ENCODE measurements at regions not wholly inside any gene's neighbourhood (a gene's known extent, or its start where the extent isn't known, plus 50 kb on each side); places are given as distances from the start of the nearest gene placed in this dataset.
"Not testable (repeated sequence)": the region's sequence is repeated elsewhere in the genome, so short reads cannot be mapped to it uniquely, and the experiment has no call there.

DNA sequence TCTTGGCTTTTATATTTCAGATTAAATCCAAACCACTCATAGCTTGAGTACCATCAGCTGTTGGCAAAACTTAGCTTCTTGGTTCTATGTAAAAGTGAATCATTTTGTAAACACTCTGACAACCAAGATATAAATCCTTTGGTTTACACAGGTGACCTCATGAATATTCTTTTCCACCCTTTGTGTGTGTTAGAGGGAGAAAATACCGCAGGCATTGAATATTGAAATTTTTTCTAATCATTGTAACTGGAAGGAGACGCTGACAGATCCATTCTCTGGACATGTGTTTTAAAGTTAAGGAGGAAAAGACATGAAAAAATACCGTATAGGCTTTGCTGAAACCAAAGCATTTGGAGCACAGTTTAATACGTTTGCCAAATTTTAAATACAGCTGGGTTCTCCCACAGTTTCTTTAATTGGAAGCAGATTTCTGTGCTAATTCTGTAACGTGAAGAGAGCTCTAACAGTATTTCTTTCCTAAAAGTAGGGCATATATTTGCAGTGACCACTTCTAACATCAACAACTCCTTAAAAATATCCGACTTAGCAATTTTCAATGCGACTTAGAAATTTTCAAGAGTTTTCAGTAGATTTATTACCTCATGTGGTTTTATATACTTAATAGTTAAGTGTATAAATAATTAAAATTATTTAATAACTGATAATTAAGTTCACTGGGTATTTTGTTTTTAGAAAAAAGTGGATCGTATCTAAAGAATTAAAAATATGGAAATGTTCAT, 388.2 kb downstream of the USP25 start:
- DNase-seq = peak; percentile 93

DNA sequence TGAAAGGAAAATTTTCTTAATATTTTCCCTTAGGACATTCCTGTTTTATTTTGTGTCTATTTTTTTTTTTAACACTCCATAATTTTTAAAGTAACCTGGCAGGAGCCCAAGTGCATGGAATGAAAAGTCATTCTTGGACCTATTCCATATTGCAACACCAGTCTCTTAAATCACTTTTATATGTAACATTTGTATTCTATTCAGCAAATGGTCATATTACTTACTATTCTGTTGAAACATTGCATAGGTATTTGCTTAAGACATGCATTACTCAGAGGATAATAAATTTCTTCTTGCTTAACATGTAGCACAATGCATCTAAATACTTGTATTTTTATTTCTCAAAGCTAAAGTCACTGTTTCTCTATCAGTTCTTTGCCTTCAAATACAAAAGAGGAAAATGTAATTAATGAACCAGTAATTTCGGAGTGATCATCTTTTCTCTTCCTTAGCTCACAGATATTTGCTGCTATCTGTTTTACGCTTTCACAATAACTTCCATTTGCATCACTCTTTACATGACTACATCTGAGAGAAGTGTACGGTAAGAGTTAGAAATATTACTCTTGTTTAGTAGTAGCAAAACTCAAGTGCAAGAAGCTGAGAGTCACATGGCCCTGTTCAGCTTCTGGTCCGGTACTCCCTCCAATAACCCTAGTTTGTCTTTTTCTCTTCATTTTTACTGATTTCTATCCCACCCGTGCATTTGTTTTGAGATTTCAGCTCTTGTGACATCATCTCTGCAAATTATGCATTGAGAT, 394.8 kb downstream of the USP25 start:
- DNase-seq = peak; percentile 81

- DNase-seq = peak; percentile 11
Measured at GRCh38 chr21:16125274-16125673, 395.5 kb downstream of the USP25 start.

- DNase-seq = not testable (repeated sequence)
Measured at GRCh38 chr21:16132453-16132852, 402.7 kb downstream of the USP25 start.

DNA sequence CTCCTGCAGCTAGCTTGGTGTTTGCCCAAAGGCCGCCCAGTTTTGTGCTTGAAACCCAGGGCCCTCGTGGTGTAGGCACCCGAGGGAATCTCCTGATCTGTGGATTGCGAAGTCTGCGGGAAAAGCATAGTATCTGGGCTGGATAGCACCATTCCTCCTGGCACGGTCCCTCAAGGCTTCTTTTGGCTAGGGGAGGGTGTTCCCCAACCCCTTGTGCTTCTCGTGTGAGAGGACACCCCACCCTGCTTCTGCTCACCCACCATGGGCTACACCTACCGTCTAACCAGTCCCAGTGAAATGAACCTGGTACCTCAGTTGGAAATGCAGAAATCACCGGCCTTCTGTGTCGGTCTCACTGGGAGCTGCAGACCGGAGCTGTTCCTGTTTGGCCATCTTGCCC, 403.5 kb downstream of the USP25 start:
- DNase-seq = no peak

DNA sequence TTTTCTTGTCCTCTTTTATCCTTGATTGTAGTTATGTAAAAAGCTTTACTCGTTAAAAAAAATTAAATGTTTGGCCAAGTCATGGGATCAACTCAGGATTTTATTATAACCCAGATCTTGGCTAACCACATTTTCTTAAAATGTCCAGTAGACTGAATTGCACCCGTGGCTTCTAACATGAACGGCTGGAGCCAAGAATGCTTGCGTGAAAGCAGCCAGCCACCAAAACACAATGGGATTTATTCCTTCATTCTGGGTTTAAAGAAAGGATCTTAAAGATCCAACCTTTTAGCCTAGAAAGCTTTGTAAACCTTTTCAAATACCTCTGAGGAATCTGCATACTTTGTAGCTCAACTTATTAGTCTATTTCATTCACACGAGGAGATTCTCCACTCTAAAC, 404.4 kb downstream of the USP25 start:
- DNase-seq = no peak

GRCh38 chr21:16137106-16137505, 407.3 kb downstream of the USP25 start:
- no peak for DNase-seq

DNA sequence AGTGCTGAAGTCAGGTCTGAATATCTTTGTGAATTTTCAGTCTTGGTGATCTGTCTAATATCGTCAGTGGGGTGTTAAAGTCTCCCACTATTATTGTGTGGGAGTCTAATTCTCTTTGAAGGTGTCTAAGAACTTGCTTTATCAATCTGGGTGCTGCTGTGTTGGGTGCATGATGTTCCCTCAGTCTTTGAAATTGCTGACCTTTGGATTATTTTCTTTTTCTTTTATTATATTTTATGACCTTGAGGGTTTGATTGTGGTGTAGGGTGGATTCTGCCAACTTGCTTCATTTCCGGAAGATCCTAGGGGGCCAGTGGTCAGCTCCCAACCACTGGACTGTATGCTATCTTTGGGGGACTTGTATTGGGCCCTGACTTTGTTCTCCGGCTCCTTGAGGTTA, 415.3 kb downstream of the USP25 start:
- DNase-seq = no peak

DNA sequence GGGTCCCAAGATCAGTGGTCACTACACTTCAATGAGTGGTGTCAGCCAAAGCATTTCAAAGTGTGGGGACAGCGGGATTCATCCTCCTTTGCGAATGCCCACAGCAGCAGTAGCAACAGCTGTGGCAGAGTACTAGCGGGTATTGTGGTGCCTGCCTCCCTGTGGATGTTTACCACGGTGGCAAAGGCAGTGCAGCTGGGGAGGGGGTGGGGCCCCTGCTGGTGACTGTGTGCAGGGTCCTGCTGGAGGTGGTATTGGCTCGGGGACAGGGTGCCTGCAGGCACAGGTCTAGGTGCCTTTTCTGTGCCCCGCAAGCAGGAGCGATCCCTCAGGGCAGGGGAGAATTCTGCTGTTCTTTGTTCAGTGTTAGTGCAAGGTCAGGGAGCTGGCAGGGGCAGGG, 415.7 kb downstream of the USP25 start:
- no peak for DNase-seq

DNA sequence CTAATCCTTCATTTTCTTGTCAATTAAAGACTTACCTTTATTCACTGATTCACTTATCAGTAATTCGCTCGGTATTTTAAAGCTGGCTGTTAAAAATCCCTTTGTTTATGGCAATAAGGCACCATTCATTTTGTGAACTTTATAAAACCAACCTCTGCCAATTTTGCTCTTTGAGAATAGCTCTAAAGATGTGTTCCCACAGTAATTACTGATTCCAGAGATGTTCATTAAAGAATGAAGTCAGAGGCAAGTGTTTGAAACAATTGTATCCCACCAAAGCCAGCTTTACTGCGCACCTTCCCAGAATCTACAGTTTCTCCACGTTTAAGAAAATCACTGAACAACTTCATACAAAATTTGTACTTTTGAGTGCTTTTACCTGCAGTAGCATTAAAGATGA, 424.5 kb downstream of the USP25 start:
- no peak for DNase-seq

- no peak for DNase-seq
Measured at GRCh38 chr21:16154951-16155635, 425.3 kb downstream of the USP25 start.

- no peak for DNase-seq
Measured at GRCh38 chr21:16156841-16157489, 427.2 kb downstream of the USP25 start.

GRCh38 chr21:16159213-16159970, 429.6 kb downstream of the USP25 start:
- no peak for DNase-seq

- DNase-seq = no peak
Measured at GRCh38 chr21:16159971-16160350, 430.2 kb downstream of the USP25 start.

DNA sequence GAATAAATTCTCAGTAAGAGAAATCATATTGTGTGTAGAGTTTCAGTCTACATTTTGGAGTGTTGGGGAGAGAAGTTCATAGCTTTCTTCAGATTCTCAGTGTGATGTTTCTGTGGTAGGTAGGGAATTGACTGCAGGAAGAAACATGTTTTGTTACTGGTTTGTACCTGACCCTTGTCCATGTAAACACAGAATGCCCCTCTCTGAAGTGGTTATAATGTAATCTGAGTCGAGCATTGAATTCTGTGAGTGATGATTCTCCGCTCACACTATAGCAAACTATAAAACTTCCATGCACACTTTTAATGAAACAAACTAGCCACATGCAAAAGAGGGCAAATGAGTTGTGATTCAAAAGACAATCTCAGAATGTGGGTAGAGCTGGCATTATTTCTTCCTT, 433.2 kb downstream of the USP25 start:
- DNase-seq = no peak

DNA sequence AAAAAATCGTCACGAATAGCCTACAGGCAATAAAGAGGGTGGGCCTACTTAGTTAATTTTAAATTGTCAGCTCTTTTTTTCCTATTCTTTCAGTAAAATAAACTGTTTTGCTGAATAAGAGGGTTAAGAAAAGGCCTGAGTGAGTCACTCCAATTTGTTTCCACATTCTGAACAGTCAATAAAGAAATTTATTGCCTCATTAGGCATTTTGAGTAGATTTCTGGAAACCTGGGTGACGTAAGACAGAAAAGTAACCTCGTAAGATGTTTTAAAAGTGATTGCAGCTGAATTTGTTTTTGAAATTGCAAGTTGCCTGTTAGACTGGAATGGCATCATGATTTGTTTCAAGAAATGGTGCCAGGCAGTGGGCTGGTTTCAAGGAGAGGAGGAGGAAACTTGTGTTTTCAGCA, 439.3 kb downstream of the USP25 start:
- no peak for DNase-seq

GRCh38 chr21:16169779-16170178, 440.0 kb downstream of the USP25 start:
- no peak for DNase-seq

DNA sequence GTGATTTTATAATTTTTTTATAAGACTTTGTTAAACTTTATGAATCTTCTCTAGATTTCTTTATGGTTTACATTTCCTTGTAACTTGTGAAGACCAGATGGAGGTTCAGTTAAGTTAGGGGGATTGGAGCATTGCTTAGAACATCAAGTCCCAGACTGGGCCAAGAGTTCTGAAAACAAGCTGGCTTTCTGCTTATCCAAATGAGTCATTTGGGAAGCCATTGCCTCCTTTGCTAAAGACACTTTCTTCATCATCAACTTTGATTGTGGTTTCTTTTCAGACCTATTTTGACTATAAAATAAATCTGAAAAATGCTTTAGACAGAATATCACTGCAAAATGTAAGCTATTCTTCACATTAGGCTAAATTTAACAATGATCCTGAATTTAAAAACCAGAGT, 446.8 kb downstream of the USP25 start:
- DNase-seq = no peak

DNA sequence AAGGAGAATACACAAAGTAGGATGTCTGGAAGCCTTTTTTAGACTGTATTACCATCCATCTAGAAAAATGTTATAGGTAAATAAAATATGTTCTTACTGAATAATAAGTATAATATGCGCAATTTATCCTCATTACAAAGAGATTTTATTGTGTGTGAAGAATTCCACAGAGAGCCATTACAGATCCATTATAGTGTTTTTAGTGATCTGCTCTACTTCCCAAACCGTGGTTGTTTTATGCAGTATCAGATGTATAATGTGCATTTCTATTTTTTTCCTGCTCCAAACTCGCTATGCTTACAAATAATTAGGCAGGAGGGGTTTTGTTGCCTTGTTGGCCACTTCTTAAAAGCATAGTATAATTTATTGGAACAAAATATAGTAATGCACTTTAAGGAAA, 447.8 kb downstream of the USP25 start:
- no peak for DNase-seq

DNA sequence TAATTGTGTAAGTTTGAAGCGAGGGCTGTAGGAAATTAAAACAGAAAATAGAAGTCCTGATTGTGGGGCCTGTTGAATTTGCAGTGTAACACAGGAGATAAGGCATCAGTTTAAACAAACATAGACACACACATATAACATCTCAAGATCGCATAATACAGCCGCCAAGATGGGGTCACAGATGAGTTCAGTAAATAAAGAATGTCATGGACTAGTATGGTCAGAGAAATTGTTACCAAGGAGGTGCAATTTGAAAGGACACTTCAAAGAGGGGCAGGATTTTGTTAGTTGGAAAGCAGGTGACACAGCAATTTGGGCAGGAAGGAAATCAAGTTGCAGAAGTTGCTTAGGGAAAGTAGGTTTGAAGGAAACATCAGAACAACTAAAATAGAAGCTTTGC, 450.0 kb downstream of the USP25 start:
- no peak for DNase-seq

GRCh38 chr21:16180614-16181013, 450.8 kb downstream of the USP25 start:
- DNase-seq = no peak

DNA sequence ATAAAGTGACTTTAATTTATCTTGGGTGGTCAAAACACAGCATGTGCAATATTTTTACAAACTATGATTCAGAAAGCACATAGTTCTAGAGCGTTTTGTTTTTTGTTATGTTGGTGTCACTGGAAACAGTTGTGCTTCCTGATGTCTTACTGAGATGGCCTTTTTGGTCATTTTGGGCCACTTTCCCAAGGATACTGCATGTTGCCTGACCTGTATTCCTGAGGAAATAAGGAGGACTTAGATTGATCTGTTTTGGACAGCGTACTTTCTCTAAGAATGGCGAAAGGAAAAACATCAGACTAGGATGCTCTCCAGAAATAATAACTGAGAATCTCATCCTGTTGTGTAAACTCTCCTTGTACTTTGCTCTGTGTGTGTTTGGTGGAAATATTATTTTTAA, 451.2 kb downstream of the USP25 start:
- no peak for DNase-seq

Data from skin of body (tissue), 1 donor.